Astrocyte (in vitro differentiated cells and primary cell): ENCODE measurements at regions not wholly inside any gene's neighbourhood (a gene's known extent, or its start where the extent isn't known, plus 50 kb on each side); places are given as distances from the start of the nearest gene placed in this dataset.

Experiments
- DNase-seq: peaks from one replicate; pipeline ENCODE4 v3.0.0-alpha.2; 2010; ENCODE audit warnings: low read depth
- FAIRE-seq: peaks from 2 replicates; lab custom pipeline; 2011; peaks lifted over from hg19 to GRCh38; lab: Jason Lieb, UNC
- H2AFZ ChIP-seq: 2 replicates; pipeline ENCODE4 v1.6.0; 2012; ENCODE audit warnings: low read depth, low read length, inconsistent platforms
- H3K27ac ChIP-seq: 2 replicates; pipeline ENCODE4 v1.5.1; 2011; ENCODE audit warnings: low read depth, low read length, inconsistent platforms
- H3K27me3 ChIP-seq: 2 replicates; pipeline ENCODE4 v1.6.0; 2011; ENCODE audit warnings: low read length, inconsistent platforms; ENCODE audit not compliant: insufficient read depth
- H3K36me3 ChIP-seq: 2 replicates; pipeline ENCODE4 v1.5.1; 2011; ENCODE audit warnings: low read length, inconsistent platforms; ENCODE audit not compliant: insufficient read depth
- H3K4me1 ChIP-seq: 2 replicates; pipeline ENCODE4 v1.5.1; 2011; ENCODE audit warnings: low read length, inconsistent platforms; ENCODE audit not compliant: insufficient read depth
- H3K4me2 ChIP-seq: 2 replicates; pipeline ENCODE4 v1.6.0; 2012; ENCODE audit warnings: low read length, inconsistent platforms
- H3K4me3 ChIP-seq: 2 replicates; pipeline ENCODE4 v1.5.1; 2011; ENCODE audit warnings: low read depth, mild to moderate bottlenecking, low read length, inconsistent platforms; ENCODE audit not compliant: insufficient read depth
- H3K79me2 ChIP-seq: 2 replicates; pipeline ENCODE4 v1.6.0; 2012; ENCODE audit warnings: mild to moderate bottlenecking, low read length, inconsistent platforms; ENCODE audit not compliant: insufficient read depth
- H3K9ac ChIP-seq: 2 replicates; pipeline ENCODE4 v1.6.0; 2012; ENCODE audit warnings: mild to moderate bottlenecking, low read length, inconsistent platforms
- H3K9me3 ChIP-seq: 2 replicates; pipeline ENCODE4 v1.5.1; 2012; ENCODE audit warnings: low read depth, mild to moderate bottlenecking, low read length, inconsistent platforms; ENCODE audit not compliant: insufficient read depth
- H4K20me1 ChIP-seq: 2 replicates; pipeline ENCODE4 v1.6.0; 2012; ENCODE audit warnings: low read length, inconsistent platforms; ENCODE audit not compliant: insufficient read depth
- H3K27ac Mint-ChIP-seq: one replicate; pipeline ENCODE4 v1.8.0; 2021; ENCODE audit warnings: mild to moderate bottlenecking, mixed read lengths; ENCODE audit not compliant: unreplicated experiment
- H3K27me3 Mint-ChIP-seq: one replicate; pipeline ENCODE4 v1.8.0; 2021; ENCODE audit warnings: low read depth, mixed read lengths; ENCODE audit not compliant: unreplicated experiment
- H3K36me3 Mint-ChIP-seq: one replicate; pipeline ENCODE4 v1.8.0; 2021; ENCODE audit warnings: low read depth, mixed read lengths; ENCODE audit not compliant: unreplicated experiment
- H3K4me1 Mint-ChIP-seq: one replicate; pipeline ENCODE4 v1.8.0; 2021; ENCODE audit warnings: low read depth, mixed read lengths; ENCODE audit not compliant: unreplicated experiment
- H3K4me3 Mint-ChIP-seq: one replicate; pipeline ENCODE4 v1.8.0; 2021; ENCODE audit warnings: mild to moderate bottlenecking, moderate library complexity, mixed read lengths; ENCODE audit not compliant: unreplicated experiment
- H3K9me3 Mint-ChIP-seq: one replicate; pipeline ENCODE4 v1.8.0; 2021; ENCODE audit warnings: mild to moderate bottlenecking, mixed read lengths; ENCODE audit not compliant: unreplicated experiment
- CTCF ChIP-seq: IDR thresholded peaks from 2 replicates; pipeline ENCODE4 v1.5.1; 2011; ENCODE audit warnings: low read depth, mild to moderate bottlenecking, inconsistent platforms, low read length, moderate library complexity; ENCODE audit not compliant: insufficient read depth
- EZH2 ChIP-seq: IDR thresholded peaks from 2 replicates; pipeline ENCODE4 v1.6.1; 2012; ENCODE audit warnings: mild to moderate bottlenecking, low read length, inconsistent platforms; ENCODE audit not compliant: insufficient read depth

- Histone ChIP-seq H3K79me2 (no peaks in the 10 kb centered on the region), H3K4me1 (no peaks in the 10 kb centered on the region), H3K27me3 (no peaks in the 10 kb centered on the region), H4K20me1 (no peaks in the 10 kb centered on the region), H3K9me3 (no peaks in the 10 kb centered on the region), H3K36me3 (no peaks in the 10 kb centered on the region), H3K9ac (no peak overlapping the region), H3K27ac (no peak overlapping the region), H3K4me2 (no peak overlapping the region), H2AFZ (no peak overlapping the region), H3K4me3 (no peak overlapping the region)
- no peaks in the 10 kb centered on the region for H3K27me3 Mint-ChIP-seq
- DNase-seq (peak; percentile 49), FAIRE-seq (peak; percentile 64)
- H3K36me3 Mint-ChIP-seq = peaks cover 3% of the 10 kb centered on the region
- TF ChIP-seq EZH2 = no peak
- TF ChIP-seq CTCF = peak; percentile 59
- peaks cover 5% of the 10 kb centered on the region for H3K9me3 Mint-ChIP-seq
- H3K4me1 Mint-ChIP-seq = peaks cover 8% of the 10 kb centered on the region
- H3K4me3 Mint-ChIP-seq = no peak overlapping the region
- peak overlapping the region; percentile 24 for H3K27ac Mint-ChIP-seq
Observed at GRCh38 chr3:150286390-150287147, 121.5 kb upstream of the TSC22D2 start.

- no peak for TF ChIP-seq EZH2
- no peak for TF ChIP-seq CTCF
- no peaks in the 10 kb centered on the region for H3K27me3 Mint-ChIP-seq
Observed at GRCh38 chr3:150285601-150286000, 122.5 kb upstream of the TSC22D2 start.

GRCh38 chr3:150278843-150279381 is 129.2 kb upstream of the TSC22D2 start:
- H3K27me3 ChIP-seq = no peaks in the 10 kb centered on the region
- no peaks in the 10 kb centered on the region for H3K9me3 ChIP-seq
- H3K4me3 ChIP-seq = no peak overlapping the region
- H3K36me3 ChIP-seq = no peaks in the 10 kb centered on the region
- no peak overlapping the region for H2AFZ ChIP-seq
- H3K27ac ChIP-seq = no peak overlapping the region
- Mint-ChIP-seq H3K36me3 (no peaks in the 10 kb centered on the region), H3K4me1 (peaks cover 21% of the 10 kb centered on the region), H3K27me3 (peaks cover 5% of the 10 kb centered on the region), H3K9me3 (peaks cover 1% of the 10 kb centered on the region), H3K27ac (no peak overlapping the region), H3K4me3 (no peak overlapping the region)
- H3K4me2 ChIP-seq = no peak overlapping the region
- H3K9ac ChIP-seq = no peak overlapping the region
- TF ChIP-seq EZH2 (no peak), CTCF (no peak)
- H3K4me1 ChIP-seq = no peaks in the 10 kb centered on the region
- DNase-seq (no peak), FAIRE-seq (no peak)
- no peaks in the 10 kb centered on the region for H3K79me2 ChIP-seq
- no peaks in the 10 kb centered on the region for H4K20me1 ChIP-seq

More at GRCh38 chr3:150285601-150286000, 122.5 kb upstream of the TSC22D2 start:
- Histone ChIP-seq H3K4me1 (no peaks in the 10 kb centered on the region), H2AFZ (no peak overlapping the region), H3K9me3 (no peaks in the 10 kb centered on the region), H3K36me3 (no peaks in the 10 kb centered on the region), H3K27me3 (no peaks in the 10 kb centered on the region), H3K4me3 (no peak overlapping the region), H4K20me1 (no peaks in the 10 kb centered on the region), H3K79me2 (no peaks in the 10 kb centered on the region), H3K27ac (no peak overlapping the region), H3K4me2 (no peak overlapping the region), H3K9ac (no peak overlapping the region)
- H3K27ac Mint-ChIP-seq = no peak overlapping the region
- no peak overlapping the region for H3K4me3 Mint-ChIP-seq
- DNase-seq = no peak
- no peak for FAIRE-seq
- H3K9me3 Mint-ChIP-seq = peaks cover 1% of the 10 kb centered on the region
- peaks cover 4% of the 10 kb centered on the region for H3K4me1 Mint-ChIP-seq
- no peaks in the 10 kb centered on the region for H3K36me3 Mint-ChIP-seq
